Nephron progenitor cell (in vitro differentiated cells): ENCODE measurements at regions not wholly inside any gene's neighbourhood (a gene's known extent, or its start where the extent isn't known, plus 50 kb on each side); places are given as distances from the start of the nearest gene placed in this dataset.

Experiments used
- DNase-seq: peaks from one replicate; pipeline ENCODE4 v3.0.0; 2021
- H3K27ac Mint-ChIP-seq: 2 replicates; pipeline ENCODE4 v1.8.0; 2021; ENCODE audit warnings: mild to moderate bottlenecking, moderate library complexity, mixed read lengths
- H3K27me3 Mint-ChIP-seq: 2 replicates; pipeline ENCODE4 v1.8.0; 2021; ENCODE audit warnings: mild to moderate bottlenecking, low read depth, mixed read lengths; ENCODE audit not compliant: poor library complexity
- H3K36me3 Mint-ChIP-seq: 2 replicates; pipeline ENCODE4 v1.8.0; 2021; ENCODE audit warnings: low read depth, mixed read lengths
- H3K4me1 Mint-ChIP-seq: 2 replicates; pipeline ENCODE4 v1.8.0; 2021; ENCODE audit warnings: mixed read lengths
- H3K4me3 Mint-ChIP-seq: 2 replicates; pipeline ENCODE4 v1.8.0; 2021; ENCODE audit warnings: mild to moderate bottlenecking, moderate library complexity, mixed read lengths
- H3K9me3 Mint-ChIP-seq: 2 replicates; pipeline ENCODE4 v1.8.0; 2021; ENCODE audit warnings: mild to moderate bottlenecking, moderate library complexity, mixed read lengths
- TF ChIP-seq, protein P1 (sequence below): fragments of 200-600 bp; sonication (generic); IDR thresholded peaks from 2 replicates; pipeline ENCODE4 v1.5.0; 2021; ENCODE audit warnings: antibody characterized with exemption

DNA sequence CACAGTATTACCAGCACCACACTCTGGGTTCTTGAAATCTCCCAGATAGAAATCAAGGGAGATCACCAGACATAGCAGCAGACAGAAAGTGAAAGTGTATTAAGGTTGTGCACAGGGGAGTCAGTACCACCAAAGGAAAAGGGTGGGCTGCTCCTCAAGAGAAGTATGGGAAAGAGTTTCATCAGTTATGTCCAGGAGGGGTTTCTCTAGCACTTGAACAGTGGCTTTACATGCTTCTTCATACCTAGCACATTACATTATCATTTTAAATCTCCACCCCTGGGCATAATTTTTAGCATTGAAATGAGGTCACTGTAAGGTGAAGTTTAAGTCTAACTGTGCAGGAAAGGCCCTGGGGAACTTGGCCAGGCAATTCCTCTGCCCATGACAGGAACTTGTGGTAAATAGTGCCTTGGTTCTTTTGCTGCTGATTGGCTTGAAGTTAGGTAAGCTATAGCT, 601.0 kb downstream of the NUF2 start:
- H3K36me3 Mint-ChIP-seq: no peaks in the 10 kb centered on the region
- H3K27ac Mint-ChIP-seq: no peak overlapping the region
- H3K27me3 Mint-ChIP-seq: peaks cover 6% of the 10 kb centered on the region
- H3K9me3 Mint-ChIP-seq: no peaks in the 10 kb centered on the region
- DNase-seq: no peak
- H3K4me1 Mint-ChIP-seq: no peaks in the 10 kb centered on the region
- TF ChIP-seq, protein P1, sequence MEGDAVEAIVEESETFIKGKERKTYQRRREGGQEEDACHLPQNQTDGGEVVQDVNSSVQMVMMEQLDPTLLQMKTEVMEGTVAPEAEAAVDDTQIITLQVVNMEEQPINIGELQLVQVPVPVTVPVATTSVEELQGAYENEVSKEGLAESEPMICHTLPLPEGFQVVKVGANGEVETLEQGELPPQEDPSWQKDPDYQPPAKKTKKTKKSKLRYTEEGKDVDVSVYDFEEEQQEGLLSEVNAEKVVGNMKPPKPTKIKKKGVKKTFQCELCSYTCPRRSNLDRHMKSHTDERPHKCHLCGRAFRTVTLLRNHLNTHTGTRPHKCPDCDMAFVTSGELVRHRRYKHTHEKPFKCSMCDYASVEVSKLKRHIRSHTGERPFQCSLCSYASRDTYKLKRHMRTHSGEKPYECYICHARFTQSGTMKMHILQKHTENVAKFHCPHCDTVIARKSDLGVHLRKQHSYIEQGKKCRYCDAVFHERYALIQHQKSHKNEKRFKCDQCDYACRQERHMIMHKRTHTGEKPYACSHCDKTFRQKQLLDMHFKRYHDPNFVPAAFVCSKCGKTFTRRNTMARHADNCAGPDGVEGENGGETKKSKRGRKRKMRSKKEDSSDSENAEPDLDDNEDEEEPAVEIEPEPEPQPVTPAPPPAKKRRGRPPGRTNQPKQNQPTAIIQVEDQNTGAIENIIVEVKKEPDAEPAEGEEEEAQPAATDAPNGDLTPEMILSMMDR: no peak
- H3K4me3 Mint-ChIP-seq: no peak overlapping the region

DNA sequence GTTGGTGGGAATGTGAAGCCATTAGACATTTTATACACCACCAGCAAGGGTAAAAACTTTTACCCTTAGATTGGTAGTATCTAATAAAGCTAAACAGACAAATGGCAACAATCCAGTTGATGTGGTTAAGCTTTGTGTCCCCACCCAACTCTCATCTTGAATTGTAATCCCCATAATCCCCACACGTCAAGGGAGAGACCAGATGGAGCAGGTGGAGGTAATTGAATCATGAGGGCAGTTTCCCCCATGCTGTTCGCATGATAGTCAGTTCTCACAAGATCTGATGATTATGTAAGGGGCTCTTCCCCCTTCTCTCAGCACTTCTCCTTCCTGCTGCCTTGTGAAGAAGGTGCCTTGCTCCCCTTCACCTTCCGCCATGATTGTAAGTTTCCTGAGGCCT, 602.3 kb downstream of the NUF2 start:
- H3K4me3 Mint-ChIP-seq: no peak overlapping the region
- no peak for DNase-seq
- H3K27ac Mint-ChIP-seq: no peak overlapping the region
- TF ChIP-seq, protein P1: no peak
- no peaks in the 10 kb centered on the region for H3K9me3 Mint-ChIP-seq
- H3K27me3 Mint-ChIP-seq: peaks cover 6% of the 10 kb centered on the region
- no peaks in the 10 kb centered on the region for H3K36me3 Mint-ChIP-seq
- no peaks in the 10 kb centered on the region for H3K4me1 Mint-ChIP-seq

DNA sequence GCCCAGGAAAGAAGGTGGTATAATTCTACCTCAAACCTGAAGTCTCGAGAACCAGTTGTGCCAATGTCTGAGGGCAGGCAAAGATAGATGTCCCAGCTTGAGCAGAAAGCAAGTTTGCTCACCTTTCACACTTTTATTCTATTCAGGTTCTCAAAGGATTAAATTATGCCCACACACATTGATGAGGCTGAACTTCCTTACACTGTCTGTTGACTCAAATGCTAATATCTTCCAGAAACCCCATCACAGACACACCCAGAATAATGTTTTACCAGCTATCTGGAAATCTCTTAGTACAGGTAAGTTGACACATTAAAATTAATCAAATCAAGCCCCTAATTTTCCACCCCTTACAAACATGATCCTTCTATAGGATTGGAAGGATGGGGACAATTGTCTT, 605.7 kb downstream of the NUF2 start:
- TF ChIP-seq, protein P1: no peak
- H3K27ac Mint-ChIP-seq: no peak overlapping the region
- H3K27me3 Mint-ChIP-seq: peaks cover 6% of the 10 kb centered on the region
- no peak for DNase-seq
- no peaks in the 10 kb centered on the region for H3K36me3 Mint-ChIP-seq
- no peaks in the 10 kb centered on the region for H3K9me3 Mint-ChIP-seq
- H3K4me3 Mint-ChIP-seq: no peak overlapping the region
- no peaks in the 10 kb centered on the region for H3K4me1 Mint-ChIP-seq

DNA sequence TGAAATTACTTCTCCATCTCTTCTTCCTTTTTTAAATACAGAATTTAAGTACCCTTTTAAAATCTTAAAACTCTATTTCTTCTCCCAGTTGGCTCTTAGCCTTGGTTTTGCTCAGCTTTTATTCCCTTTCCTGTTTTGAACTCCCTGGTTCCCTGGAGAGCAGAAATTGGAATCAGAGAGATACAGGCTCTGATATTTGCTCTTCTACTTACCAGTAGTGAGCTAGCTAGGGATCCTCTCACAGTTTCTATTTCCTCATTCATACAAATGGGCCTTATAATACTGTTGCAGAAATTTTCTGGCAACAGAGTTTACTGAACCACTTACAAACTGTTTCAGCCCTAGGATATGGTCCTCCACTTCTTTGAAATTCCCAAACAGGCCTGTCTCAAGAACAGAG, 606.3 kb downstream of the NUF2 start:
- peak overlapping the region; percentile 18 for H3K27ac Mint-ChIP-seq
- no peaks in the 10 kb centered on the region for H3K36me3 Mint-ChIP-seq
- peaks cover 6% of the 10 kb centered on the region for H3K27me3 Mint-ChIP-seq
- TF ChIP-seq, protein P1: no peak
- no peak for DNase-seq
- H3K4me1 Mint-ChIP-seq: no peaks in the 10 kb centered on the region
- no peak overlapping the region for H3K4me3 Mint-ChIP-seq
- no peaks in the 10 kb centered on the region for H3K9me3 Mint-ChIP-seq

DNA sequence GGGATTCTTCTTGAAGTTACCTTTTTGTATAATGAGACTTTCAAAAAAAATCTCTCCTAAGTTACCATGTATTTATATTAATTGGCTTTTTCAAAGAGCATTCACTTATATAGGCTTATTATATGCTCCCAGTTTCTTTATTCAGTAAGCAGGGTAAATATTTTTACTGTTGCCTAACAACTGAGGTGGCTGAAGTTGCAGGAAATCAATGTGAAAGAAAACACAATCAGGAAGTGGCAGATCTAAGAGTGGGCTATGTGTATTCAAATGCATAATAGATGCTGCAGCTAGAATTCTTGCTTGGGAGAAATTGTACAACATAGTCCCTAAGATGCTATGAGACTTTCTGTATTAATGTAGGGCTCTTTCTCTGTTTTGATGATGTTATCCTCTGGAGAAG, 606.9 kb downstream of the NUF2 start:
- TF ChIP-seq, protein P1: no peak
- no peaks in the 10 kb centered on the region for H3K4me1 Mint-ChIP-seq
- peaks cover 6% of the 10 kb centered on the region for H3K27me3 Mint-ChIP-seq
- DNase-seq: no peak
- H3K4me3 Mint-ChIP-seq: no peak overlapping the region
- no peak overlapping the region for H3K27ac Mint-ChIP-seq
- H3K9me3 Mint-ChIP-seq: no peaks in the 10 kb centered on the region
- H3K36me3 Mint-ChIP-seq: no peaks in the 10 kb centered on the region

DNA sequence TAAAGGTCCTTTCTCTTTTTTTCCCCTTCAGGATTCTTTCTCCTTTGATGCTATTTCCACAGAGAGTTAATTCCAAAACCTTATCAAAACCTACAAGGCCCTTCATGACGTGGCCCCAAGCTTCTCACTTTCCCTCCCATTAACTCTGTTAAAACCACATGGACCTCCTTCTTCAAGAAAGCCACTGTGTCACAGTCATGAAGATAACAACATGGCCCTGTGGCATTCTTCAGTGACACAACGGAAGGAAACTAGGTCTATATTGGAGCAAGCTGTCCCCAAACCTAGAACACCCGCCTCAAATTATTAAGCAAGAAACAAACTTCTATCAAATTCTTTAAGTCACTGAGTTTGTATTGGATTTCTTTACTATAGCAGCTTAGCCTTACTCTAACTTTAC, 611.1 kb downstream of the NUF2 start:
- no peak overlapping the region for H3K27ac Mint-ChIP-seq
- H3K4me3 Mint-ChIP-seq: no peak overlapping the region
- no peaks in the 10 kb centered on the region for H3K4me1 Mint-ChIP-seq
- TF ChIP-seq, protein P1: no peak
- peaks cover 3% of the 10 kb centered on the region for H3K27me3 Mint-ChIP-seq
- H3K36me3 Mint-ChIP-seq: no peaks in the 10 kb centered on the region
- H3K9me3 Mint-ChIP-seq: no peaks in the 10 kb centered on the region
- no peak for DNase-seq
